NCI-H1417 (cell line): ENCODE measurements at regions not wholly inside any gene's neighbourhood (a gene's known extent, or its start where the extent isn't known, plus 50 kb on each side); places are given as distances from the start of the nearest gene placed in this dataset.
"Not testable (repeated sequence)": the region's sequence is repeated elsewhere in the genome, so short reads cannot be mapped to it uniquely, and the experiment has no call there.

Source experiments
- DNase-seq, 3 experiments: peaks; one replicate each; lab custom pipeline; 2025; lab: John Stamatoyannopoulos, UW

DNA sequence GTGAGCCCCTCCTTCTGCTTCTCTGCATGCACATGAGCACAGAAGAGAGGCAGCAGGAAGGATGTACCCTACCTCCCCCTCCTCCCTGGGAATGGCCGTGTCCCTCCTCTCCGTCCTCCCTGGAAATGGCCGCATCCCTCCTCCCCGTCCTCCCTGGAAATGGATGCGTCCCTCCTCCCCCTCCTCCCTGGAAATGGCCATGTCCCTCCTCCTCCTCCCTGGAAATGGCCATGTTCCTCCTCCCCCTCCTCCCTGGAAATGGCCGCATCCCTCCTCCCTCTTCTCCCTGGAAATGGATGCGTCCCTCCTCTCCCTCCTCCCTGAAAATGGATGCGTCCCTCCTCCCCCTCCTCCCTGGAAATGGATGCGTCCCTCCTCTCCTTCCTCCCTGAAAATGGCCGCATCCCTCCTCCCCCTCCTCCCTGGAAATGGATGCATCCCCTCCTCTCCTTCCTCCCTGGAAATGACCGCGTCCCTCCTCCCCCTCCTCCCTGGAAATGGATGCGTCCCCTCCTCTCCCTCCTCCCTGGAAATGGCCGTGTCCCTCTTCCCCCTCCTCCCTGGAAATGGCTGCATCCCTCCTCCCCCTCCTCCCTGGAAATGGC, 428.6 kb downstream of the AACS start:
- DNase-seq = no peak

DNA sequence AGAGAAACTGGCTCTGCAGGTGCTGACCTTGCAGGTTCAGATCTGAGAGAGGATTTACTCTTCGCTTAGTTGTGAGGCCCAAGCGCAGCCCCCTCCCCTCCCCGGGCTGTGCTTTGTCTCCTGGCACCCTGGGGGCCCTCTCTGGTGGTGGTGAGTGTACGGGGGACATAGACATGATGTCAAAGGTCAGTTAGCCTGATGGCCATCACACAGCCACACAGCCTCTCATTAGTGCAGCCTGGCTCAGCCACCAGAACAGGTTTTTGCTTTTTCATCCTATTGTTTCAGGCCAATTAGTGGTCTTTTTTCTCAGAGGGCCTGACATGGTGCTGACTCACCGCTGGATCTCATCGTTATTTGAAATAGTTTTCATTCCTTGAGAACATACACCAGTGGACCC, 437.9 kb downstream of the AACS start:
- no peak for DNase-seq

DNA sequence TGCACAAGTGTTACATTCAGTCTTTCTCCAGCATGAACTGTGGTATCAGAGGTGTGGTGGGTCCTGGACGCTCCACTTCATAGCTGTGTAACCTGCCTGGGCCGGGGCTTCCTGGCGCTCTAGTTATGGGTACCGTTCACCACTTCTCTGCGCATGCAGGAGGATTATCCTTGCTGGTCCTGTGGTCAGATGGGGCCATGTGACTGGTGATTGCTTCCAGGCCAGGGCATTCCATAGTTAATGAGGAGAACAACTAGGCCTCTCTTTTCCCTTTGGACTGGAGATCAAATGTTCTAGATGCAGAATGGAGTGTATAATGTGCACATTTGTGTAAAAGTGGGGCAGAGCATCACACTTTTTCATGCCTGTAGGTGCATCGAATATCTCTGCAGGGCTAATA, 444.0 kb downstream of the AACS start:
- no peak for DNase-seq

DNA sequence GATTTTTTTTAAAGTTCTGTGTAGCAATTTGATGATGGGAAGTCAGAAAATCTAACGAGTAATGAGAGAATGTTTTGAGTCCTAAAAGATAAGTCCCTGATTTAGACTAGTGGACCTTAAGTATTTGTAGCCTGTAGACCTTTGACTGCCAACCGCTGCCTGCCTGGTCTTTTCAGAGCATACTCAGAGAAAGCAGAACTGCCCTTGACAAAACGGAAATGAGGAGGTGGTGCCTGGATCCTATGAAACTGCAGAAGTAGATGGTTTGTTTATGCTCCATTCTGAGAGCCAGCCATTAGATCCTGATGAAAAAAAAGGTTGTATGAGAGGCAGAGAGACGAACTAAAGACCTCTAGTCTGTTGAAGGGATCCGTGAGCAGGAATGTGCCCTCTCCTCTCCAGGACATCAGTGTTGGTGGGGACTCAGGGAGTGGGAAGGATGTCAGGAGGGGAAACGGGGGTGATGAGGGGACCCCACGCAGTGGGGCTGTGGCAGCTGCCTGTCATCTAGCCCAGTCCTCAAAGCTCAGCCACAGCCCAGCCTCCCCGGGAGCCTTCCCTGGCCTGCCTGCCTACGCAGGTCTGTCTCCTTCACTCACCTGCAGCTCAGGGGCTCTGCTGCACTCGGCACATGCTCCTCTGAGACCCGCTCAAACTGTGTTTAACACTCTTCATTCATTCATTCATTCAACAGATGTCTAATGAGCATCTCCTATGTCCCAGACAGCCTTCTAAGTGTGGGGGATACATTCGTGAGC, 447.5 kb downstream of the AACS start:
- DNase-seq = no peak

DNA sequence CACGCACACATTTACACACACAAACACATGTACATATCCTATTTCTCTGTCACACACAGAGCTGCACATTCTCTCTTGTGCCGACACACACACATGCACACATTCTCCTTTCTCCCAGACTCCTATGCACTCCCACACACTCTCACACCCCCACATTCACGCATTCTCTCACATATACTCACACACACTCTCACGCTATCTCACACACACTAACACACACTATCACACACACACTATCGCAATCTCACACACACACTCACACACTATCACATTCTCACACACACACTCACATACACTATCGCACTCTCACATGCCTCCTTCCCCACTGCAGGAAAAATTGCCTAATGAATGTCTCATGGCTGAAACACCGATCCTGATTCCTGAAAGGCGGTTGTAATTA, 450.7 kb downstream of the AACS start:
- DNase-seq = no peak

DNA sequence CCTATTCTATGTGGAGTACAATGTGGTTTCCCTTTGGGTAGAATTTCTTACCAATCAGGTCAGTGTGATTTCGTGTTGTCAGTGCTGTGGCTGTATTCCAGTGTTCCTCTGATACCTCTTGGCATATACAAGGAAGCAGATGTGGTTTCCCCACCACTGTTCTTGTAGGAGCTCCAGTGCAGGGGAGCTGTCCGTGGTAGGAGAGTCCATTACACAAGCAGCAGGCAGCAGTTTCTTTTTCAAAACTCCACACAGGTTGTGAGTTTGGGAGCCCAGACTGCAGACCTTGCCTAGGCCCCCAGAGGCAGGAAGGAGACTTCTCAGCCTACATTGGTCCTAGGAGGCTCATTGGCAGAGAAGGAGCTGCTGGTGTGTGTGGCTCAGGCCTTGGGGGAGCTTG, 452.8 kb downstream of the AACS start:
- no peak for DNase-seq

DNA sequence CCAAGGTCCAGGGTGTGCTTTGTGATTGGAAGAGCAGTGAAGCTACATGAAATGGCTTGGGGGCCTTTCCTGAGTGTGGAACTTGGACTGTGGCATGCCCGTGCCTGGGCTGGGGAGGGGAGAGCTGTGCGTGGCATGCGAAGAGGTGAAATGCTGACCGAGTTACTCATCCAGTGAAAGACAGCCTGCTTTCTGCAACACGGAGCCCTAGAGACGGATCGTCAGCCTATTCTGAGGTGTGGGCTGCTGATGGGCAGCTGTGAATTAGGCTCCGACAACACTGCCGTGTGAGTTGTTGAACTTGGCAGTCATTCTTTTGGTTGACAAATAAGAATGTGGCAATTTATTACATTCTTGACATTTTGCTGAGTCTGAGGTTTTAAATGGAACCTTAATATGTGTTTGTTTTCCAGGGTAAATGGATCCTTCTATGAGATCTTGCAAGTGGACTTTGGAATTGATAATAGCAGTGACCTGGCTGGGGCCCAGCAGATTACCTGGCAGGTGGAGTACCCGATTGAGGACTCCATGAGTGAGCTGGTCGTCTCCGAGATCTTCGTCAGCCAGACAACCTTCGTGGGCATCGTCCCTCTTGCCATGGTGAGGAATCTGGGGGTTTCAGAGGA, 453.9 kb downstream of the AACS start:
- DNase-seq = no peak

DNA sequence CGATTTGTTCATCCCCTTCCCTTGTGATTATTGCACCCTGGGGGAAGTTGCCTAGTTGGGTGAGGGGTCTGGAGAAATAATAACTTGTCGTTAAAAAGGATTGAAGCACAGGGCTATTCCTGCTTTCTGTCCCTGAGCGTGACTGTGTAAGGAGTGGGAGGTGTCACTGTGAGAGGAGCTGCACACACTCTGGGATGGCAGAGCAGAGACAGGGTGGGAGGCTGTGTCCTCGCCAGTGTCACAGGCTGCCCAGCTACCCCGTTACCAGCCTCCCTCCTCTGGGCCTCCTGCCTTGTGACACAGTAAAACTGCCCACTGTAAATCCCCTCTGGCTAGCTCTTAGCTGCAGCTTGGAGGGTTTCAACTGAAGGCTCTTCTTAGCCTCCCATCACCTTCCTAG, 460.6 kb downstream of the AACS start:
- no peak for DNase-seq

DNA sequence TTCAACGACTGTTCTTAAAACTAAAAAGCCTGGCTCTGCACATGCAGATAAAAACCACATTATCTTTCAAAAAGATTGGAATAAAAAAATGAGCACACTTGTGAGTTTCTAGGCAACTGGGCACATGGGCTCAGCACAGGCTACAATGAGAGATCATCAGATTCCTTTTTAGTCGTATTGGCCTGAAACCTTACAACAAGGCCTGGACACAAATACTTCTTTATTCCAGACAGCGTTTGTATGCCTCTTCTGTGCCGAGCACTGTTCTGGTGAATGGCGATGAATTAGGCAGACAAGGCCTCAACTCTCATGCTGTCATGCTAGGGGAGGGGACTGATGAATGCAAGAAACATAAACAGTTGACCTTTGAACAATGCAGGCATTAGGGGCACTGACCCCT, 463.0 kb downstream of the AACS start:
- no peak for DNase-seq

DNA sequence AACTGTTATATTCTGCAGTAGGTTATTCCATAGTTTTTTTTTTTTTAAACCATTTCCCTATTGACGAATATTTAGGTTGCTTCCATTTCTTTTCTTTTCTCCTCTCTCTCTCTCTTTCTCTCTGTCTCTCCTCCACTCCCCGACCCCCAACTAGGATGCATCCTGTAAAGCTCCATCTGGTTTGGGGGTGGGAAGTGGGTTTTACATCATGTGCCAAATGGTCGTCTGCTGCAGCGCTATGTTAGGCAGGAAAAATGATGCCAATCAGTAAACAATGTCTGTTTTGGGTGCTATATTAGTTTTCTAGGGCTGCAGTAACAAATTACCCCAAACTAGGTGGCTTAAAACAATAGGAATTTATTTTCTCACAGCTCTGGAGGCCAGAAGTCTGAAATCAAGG, 465.0 kb downstream of the AACS start:
- DNase-seq = no peak

DNA sequence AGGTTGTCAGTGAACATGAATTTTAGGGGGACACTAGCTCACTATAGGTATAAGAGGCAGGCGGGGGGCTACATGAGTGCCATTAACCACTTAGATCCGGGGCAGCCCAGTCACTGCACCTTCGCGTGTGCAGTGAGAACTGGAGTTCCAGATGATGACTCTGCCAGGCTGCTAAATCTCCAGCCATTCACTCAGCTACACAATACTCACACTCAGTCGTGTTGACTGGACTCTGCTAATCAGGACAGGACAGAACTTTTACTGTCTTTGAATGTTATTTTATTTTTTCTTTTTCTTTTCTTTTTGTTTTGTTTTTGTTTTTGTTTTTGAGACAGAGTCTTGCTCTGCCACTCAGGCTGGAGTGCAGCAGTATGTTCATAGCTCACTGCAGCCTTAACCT, 465.6 kb downstream of the AACS start:
- no peak for DNase-seq

DNA sequence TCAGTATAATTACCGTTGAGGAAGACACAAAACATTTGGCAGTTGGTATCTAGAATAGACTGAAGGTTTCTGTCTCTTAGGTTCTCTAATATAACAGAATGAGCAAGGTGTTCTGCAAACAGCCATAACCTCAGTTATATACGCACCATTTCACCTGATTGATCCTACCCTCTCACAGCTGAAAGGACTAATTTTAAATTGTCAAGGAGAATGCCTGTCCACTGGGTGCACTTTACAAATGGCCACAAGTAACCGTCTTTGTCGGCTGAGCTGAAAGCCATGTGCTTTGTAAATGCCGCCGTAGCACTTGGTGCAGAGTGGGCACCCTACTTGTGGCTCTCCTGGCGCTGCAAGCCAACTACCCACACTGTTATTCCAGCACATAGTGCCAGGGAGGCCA, 466.3 kb downstream of the AACS start:
- DNase-seq = no peak

DNA sequence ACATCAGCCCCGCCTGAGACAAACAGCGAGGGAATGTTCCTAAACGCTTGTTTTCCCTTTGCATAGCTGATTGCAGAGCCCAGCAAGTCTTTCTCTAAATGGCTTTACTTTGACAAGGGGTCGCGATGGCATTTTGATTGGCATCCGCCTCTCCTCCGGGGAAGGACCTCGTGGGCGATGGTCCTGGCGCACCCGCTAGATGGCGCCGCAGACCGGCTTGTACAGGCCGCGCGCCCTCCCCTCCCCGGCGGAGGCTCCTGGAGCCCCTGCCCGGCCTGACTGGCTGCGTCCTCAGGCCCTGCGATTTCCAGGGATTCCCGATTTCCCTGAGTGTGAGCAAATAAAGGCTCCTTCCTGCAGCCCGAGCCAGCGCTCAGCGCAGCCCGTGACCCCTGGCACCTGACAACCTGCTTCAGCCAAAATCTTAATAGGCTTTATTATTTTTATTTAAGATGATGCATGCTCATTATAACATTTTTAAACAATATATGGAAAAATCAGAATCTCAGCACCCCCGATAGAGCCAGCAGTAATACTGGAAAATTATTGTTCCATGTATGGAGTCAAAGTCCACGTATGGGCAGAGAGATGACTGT, 468.3 kb downstream of the AACS start:
- peak; percentile 9 to 43 (median 28) for DNase-seq

DNA sequence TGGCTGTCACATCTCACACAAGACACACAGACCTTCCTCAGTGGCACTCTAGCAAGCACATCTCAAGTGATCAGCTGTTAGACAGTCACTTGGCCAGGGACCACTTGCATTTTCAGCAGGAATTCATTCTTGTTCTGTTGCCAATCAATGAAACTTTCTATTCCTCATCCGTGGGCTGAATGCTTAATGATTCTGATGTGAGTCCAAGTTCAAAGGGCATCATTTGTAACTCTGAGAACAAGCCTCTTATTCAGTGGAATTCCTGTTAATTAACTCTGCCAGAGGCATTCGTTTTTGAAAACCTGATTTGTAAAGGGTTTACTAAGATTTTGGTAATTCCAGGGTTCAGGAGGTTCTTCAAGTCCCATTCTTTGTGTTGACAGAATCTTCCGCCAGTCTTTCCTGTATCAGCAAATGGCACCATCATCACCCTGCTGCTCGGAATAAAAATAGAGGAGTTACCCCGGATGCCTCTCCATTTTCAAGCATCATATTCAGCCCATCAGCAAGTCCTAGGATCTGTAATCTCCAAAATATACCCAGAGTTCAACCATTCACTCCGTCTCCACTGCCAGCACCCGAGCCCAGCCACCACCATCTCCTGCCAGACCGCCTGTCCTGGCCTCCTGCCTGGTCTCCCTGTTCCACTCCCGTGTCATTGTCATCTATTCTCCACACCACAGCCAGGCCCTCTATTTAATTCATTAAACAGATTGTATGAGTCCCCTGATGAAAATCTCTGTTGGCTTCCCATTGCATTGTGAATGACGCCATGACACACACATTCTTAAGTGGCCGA, 473.4 kb downstream of the AACS start:
- no peak for DNase-seq

DNA sequence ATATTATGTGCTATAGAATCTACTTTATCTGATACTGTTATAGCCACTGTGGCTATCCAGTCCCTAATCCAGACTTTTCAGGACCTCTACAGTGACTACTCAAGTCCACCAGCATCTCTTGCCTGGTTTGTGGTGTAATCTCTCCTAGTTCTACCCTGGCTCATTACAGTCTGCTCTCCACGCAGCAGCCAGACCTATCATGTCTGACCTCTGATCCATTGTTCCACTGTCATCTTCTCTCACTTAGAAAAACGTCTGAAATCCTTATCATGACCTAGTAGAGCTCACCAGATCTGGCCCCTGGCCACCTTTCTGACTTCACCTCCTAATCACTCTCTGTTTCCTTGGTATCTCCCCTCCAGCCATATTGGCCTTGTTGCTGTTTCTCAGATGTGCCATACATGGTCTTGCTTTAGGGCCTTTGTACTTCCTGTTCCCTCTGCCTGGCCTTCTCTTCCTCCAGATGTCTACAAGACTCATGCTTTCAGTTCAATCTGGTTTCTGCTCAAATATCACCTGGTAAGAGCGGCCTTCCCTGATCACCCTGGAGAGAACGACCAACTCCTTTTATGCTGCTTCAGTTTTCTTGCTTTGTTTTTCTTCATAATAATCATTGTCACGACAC, 475.5 kb downstream of the AACS start:
- no peak for DNase-seq

DNA sequence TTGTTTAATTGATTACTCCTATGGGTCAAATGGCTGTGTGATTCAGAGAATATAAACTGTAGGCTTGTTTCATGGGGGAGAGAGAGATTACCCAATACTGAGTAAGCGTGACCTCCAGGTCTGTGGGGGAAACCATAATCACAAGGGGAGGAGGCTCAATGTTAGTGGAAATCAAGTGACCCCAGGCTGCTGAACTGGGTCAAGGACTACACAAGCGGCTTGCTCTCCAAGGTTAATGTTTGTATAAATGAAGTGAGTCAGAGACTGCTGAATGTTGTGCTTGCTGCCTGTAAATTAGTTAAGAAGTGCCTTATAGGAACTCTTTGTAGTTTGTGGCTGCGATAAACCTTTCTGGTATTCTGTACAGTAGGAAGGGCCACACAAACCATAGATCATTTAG, 479.7 kb downstream of the AACS start:
- DNase-seq = no peak

DNA sequence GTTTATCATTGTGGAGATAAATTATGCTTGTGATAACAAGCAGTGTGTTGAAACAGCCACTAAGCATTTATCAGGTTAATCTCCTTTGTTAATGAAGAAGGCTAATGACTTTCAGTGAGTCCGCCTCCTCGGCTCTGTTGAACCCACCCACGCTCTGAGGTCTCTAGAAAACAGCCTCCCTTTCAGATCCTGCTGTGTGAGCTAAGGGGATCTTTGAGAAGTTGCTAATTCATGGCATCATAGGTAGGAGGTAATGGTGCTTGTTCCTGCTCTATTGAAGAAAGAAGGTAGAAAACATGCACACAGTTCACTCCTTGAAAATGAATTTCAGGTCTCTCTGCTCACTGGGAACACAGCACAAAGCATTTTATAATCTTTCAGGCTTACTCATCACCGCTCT, 483.9 kb downstream of the AACS start:
- no peak for DNase-seq

DNA sequence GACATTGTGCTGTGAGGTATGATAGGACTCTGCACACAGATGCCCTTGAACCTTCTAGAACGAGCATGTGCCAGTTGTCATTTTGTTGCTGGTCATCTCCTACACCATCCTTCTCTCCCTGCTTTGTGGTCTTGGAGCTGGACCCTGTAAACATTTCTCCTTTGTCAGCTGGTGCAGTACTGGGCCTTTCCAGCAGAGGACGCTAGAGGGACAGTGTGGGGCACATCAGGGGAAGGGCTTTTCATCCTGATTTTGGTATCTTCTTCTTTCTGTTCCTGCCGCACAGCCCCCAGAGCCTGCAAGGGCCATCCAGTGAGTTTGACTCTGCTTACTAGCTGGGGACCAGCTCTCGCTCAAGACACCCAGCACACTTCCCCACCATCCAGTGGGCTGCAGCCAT, 484.6 kb downstream of the AACS start:
- no peak for DNase-seq

DNA sequence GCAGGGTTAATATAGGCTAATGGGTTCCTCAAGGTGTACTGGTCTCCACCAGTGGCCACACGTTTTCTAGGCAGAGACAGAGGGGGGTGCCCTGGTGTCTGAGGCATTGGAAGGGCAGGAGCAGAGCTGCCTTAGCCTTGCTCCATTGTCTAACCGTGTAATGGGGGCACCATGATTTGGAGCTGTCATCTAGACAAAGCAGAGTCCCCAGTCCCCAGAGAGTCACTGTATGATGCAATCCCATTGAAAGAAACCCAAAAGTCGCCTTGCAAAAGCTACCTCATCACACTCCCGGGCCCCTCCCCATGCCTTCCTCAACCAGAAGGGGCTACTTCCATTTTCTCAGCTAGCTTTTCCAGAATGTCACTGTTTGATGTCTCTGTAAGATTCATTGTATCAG, 487.1 kb downstream of the AACS start:
- no peak for DNase-seq

DNA sequence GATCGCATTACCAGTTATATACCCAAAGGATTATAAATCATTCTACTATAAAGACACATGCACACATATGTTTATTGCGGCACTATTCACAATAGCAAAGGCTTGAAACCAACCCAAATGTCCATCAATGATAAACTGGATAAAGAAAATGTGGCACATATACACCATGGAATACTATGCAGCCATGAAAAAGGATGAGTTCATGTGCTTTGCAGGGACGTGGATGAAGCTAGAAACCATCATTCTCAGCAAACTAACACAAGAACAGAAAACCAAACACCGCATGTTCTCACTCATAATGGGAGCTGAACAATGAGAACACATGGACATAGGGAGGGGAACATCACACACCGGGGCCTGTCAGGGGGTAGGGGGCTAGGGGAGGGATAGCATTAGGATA, 495.8 kb downstream of the AACS start:
- not testable (repeated sequence) for DNase-seq

DNA sequence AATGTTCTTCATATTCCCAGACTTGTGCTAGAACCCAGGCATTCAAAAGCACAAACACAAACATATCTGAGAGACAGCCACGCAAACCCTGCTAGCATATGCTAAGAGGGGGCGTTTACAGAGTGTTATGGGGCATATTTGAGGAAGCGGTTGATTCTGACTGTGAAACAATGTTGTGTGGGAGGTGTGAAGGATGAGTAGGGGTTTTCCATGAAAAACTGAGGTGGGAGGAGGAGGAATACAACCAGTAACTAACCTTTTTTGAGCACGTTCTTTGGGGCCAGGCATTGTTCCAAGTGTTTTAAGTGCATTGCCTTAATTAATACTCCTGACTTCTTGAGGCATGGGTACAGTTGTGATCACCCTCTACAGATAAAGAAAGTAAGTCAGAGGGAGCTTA, 499.5 kb downstream of the AACS start:
- DNase-seq = no peak

DNA sequence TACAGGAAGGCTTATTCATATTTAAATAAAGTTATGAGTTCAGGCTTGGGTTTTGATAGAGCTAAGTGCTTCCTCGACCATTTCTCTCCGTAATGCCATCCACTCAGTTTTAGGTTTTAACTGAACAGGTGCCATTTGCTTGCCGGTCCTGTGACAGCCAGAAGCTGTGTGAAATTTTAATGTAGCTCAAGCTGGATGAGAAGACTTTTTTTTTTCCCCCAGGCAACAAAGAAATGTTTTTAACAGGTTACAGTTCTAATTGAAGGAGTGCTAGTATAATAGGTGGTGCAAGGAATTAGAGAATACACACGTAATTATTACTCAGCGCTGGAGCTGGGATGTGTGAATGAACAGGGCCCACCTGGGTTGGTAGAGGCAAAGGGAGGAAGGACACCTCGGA, 502.3 kb downstream of the AACS start:
- DNase-seq = no peak
